HFF-Myc (cell line): ENCODE measurements at regions not wholly inside any gene's neighbourhood (a gene's known extent, or its start where the extent isn't known, plus 50 kb on each side); places are given as distances from the start of the nearest gene placed in this dataset.

ENCODE experiments used
- DNase-seq: peaks from one replicate; pipeline ENCODE4 v3.0.0-alpha.2; 2011; ENCODE audit warnings: low read depth; ENCODE audit errors: extremely low read depth
- H3K4me3 ChIP-seq: replicated peaks from 2 replicates; pipeline ENCODE4 v1.5.1; 2011; ENCODE audit warnings: low read depth, mild to moderate bottlenecking, control low read depth, low read length
- CTCF ChIP-seq: IDR thresholded peaks from 2 replicates; pipeline ENCODE4 v1.5.1; 2012; ENCODE audit warnings: mild to moderate bottlenecking, low read depth, low read length, control low read depth; ENCODE audit errors: missing control alignments

DNA sequence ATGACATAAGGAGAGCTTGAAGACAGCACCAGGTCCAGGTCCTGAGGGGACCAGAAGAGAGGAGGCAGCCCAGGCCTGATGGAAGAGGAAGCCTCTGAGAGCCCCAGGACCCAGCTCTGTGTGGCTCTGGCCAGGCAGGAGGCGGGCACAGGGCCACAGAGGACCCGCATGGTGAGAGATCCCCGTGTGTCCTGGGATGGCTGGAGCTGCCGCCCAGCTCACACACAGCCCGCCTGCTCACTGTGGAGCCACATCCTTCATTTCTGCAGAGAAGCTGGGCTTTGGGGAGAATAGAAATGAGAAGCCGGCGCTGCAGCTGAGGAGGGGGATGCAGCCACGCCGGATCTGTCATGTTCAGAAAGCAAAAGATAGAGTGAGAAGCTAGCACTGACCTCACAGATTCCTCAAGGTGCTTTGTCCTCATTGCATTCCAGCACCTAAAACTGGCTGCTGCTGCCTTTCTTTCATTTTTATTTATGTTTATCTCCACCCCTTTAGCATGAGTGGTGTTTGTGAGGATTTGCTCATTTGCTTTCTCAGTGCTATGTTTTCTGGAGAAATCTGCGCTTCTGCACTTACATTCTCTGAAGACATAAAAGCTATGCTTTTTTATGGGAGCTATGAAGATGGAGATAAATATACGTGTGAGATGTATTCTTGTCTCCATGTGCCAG is 307.6 kb upstream of the MYT1L start:
- no peak for DNase-seq
- no peak overlapping the region for H3K4me3 ChIP-seq
- no peak for TF ChIP-seq CTCF

DNA sequence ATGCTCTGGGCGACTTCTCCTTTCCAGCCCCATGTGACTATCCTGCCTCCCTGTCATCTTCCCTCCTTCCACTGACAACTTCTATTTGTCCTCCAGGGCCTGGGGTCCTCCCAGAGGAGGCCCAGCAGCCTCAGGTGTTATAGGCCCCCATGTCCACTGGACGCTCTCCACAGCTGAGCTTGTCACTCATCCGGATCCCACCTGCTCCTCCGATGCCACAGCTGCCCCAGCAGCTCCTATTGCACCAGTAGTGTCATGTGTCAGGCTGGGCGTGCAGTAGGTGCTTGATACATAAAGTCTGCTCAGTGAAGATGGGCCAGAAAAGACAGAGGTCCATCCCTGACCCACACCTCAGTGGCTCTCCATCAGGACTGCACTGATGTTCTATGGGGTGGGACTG is 305.7 kb upstream of the MYT1L start:
- no peak for DNase-seq
- TF ChIP-seq CTCF: no peak
- H3K4me3 ChIP-seq: no peak overlapping the region

DNA sequence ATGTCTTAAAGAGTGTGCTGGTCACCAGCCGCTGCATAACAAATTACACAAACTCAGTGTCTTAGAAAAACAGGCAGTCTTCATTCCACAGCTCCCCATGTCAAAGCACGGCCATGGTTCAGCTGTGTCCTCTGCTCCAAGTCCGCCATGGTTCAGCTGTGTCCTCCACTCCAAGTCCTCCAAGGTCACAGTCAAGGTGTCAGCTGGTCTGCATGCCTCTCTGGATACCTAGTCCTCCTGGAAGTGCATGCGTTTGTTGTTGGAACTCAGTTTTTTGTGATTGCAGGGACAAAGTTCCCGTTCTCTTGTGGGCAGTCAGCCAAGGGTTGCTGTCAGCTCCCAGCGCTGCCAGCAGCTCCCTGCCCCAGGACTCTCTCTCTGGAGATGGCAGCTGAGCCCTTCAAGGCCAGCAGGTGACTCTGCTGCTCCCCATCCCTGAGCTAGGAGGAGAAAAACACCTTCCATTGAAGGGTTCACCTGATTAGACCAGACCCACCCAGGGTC is 304.0 kb upstream of the MYT1L start:
- TF ChIP-seq CTCF: no peak
- H3K4me3 ChIP-seq: no peak overlapping the region
- no peak for DNase-seq

GRCh38 chr2:2633017-2633416 is 301.9 kb upstream of the MYT1L start:
- TF ChIP-seq CTCF: no peak
- no peak for DNase-seq
- H3K4me3 ChIP-seq: no peak overlapping the region

- no peak for DNase-seq
- TF ChIP-seq CTCF: no peak
- no peak overlapping the region for H3K4me3 ChIP-seq
Observed at GRCh38 chr2:2623939-2624338, 292.9 kb upstream of the MYT1L start.

- H3K4me3 ChIP-seq: no peak overlapping the region
- no peak for TF ChIP-seq CTCF
- no peak for DNase-seq
Observed at GRCh38 chr2:2621855-2622254, 290.8 kb upstream of the MYT1L start.

DNA sequence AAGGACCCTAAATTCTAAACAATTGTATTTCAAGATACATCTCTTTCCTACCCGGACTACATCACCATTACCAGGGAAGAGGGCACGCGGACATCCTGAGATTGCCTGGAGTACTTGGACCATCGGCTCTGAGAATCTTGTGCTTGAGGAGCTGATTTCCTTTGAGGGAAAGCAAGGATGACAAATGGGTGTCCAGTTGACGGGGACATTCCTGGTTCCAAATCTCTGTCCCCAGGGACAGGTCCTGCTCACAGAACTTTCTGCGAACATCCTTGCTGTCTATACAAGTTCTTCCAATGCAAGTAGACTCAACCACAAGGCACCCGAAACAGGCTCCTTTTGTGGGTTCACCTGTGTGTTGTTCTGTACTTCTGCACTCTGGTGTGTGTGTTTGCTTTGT is 289.5 kb upstream of the MYT1L start:
- no peak overlapping the region for H3K4me3 ChIP-seq
- TF ChIP-seq CTCF: no peak
- no peak for DNase-seq
